HCT116 (cell line): ENCODE measurements at regions not wholly inside any gene's neighbourhood (a gene's known extent, or its start where the extent isn't known, plus 50 kb on each side); places are given as distances from the start of the nearest gene placed in this dataset.

Source experiments
- ATF3 ChIP-seq: IDR thresholded peaks from 2 replicates; pipeline ENCODE4 v1.6.1; 2012
- CTCF ChIP-seq, 3 experiments: fragments of 200-600 bp in 1 of 3; sonication (generic) in 1 of 3; IDR thresholded peaks in 2 of 3; conservative IDR thresholded peaks in 1 of 3; 2 replicates each; pipeline ENCODE4 v1.5.1; 2012 to 2017; ENCODE audit warnings: low read depth in 2 of 3, low read length in 2 of 3, antibody characterized with exemption in 1 of 3, borderline replicate concordance in 1 of 3, control low read depth in 1 of 3, mild to moderate bottlenecking in 1 of 3, mixed read lengths in 1 of 3, mixed run types in 1 of 3, moderate library complexity in 1 of 3; ENCODE audit not compliant: insufficient read depth in 1 of 3
- EGR1 ChIP-seq: IDR thresholded peaks from 2 replicates; pipeline ENCODE4 v1.6.1; 2012; ENCODE audit warnings: low read depth
- ELF1 ChIP-seq: IDR thresholded peaks from 2 replicates; pipeline ENCODE4 v1.6.1; 2012; ENCODE audit warnings: low read depth, borderline replicate concordance
- EZH2 ChIP-seq: fragments of 200-600 bp; sonication (generic); IDR thresholded peaks from 2 replicates; pipeline ENCODE4 v1.6.1; 2017; ENCODE audit warnings: antibody characterized with exemption, mixed run types
- FOSL1 ChIP-seq: IDR thresholded peaks from 2 replicates; pipeline ENCODE4 v1.6.1; 2012; ENCODE audit warnings: low read depth
- MAX ChIP-seq: IDR thresholded peaks from 2 replicates; pipeline ENCODE4 v1.6.1; 2012
- POLR2A ChIP-seq: IDR thresholded peaks from 2 replicates; pipeline ENCODE4 v1.7.0; 2011; ENCODE audit warnings: borderline replicate concordance; ENCODE audit not compliant: insufficient read depth, insufficient read length; ENCODE audit errors: extremely low read depth
- POLR2AphosphoS5 ChIP-seq: IDR thresholded peaks from 2 replicates; pipeline ENCODE4 v1.6.1; 2011; ENCODE audit warnings: mild to moderate bottlenecking, low read depth, low read length, moderate library complexity
- RAD21 ChIP-seq: IDR thresholded peaks from 2 replicates; pipeline ENCODE4 v1.6.1; 2012; ENCODE audit warnings: low read depth, mild to moderate bottlenecking
- REST ChIP-seq: IDR thresholded peaks from 2 replicates; pipeline ENCODE4 v1.6.1; 2012; ENCODE audit warnings: low read depth
- SRF ChIP-seq: IDR thresholded peaks from 2 replicates; pipeline ENCODE4 v1.6.1; 2012; ENCODE audit warnings: low read depth
- YY1 ChIP-seq: IDR thresholded peaks from 2 replicates; pipeline ENCODE4 v1.6.1; 2011; ENCODE audit warnings: low read length, low read depth, moderate library complexity, mild to moderate bottlenecking; ENCODE audit not compliant: insufficient replicate concordance; ENCODE audit errors: extremely low read depth
- ZBTB33 ChIP-seq: IDR thresholded peaks from 2 replicates; pipeline ENCODE4 v1.6.1; 2011; ENCODE audit warnings: mild to moderate bottlenecking, low read length, moderate library complexity; ENCODE audit not compliant: insufficient replicate concordance; ENCODE audit errors: extremely low read depth

- TF ChIP-seq FOSL1 (no peak), EZH2 (no peak), CTCF (IDR thresholded peaks at IDR 0.05 in 2 of 3, conservative IDR thresholded peaks at IDR 0.05 in 1 of 3; ENCODE audit: borderline replicate concordance in 1 of 3, insufficient read depth in 1 of 3, low read depth in 2 of 3, low read length in 2 of 3) (no peak), ELF1 (no peak), POLR2AphosphoS5 (no peak), ATF3 (no peak), POLR2A (no peak), YY1 (no peak), EGR1 (no peak), MAX (no peak), ZBTB33 (no peak), REST (no peak), RAD21 (no peak), SRF (no peak)
Observed at GRCh38 chr2:217445723-217446122, 557.1 kb downstream of the TNS1 start.
